Astrocyte of the hippocampus (primary cell): ENCODE measurements at regions not wholly inside any gene's neighbourhood (a gene's known extent, or its start where the extent isn't known, plus 50 kb on each side); places are given as distances from the start of the nearest gene placed in this dataset.
A peak's percentile ranks its signal among the peaks of the same experiment; 100 is the strongest.

Experiments
- DNase-seq: peaks from one replicate; pipeline ENCODE4 v3.0.0; 2011; ENCODE audit warnings: low read depth, low spot score

GRCh38 chr1:244219802-244220201 lies 168.7 kb downstream of the ZBTB18 start:
- no peak for DNase-seq

DNA sequence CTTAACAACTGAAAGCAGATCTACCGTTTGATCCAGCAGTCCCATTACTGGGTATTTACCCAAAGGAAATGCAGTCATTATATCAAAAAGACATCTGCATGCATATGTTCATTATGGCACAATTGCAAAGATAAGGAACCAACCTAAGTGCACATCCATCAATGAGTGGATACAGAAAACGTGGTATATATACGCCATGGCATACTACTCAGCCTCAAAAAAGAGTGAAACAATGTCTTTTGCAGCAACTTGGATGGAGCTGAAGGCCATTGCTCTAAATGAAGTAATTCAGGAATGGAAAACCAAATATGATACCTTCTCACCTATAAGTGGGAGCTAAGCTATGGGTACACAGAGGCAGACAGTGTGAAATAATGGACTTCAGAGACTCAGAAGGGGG lies 169.3 kb downstream of the ZBTB18 start:
- no peak for DNase-seq

GRCh38 chr1:244221991-244222390 lies 170.9 kb downstream of the ZBTB18 start:
- DNase-seq: peak; percentile 39

DNA sequence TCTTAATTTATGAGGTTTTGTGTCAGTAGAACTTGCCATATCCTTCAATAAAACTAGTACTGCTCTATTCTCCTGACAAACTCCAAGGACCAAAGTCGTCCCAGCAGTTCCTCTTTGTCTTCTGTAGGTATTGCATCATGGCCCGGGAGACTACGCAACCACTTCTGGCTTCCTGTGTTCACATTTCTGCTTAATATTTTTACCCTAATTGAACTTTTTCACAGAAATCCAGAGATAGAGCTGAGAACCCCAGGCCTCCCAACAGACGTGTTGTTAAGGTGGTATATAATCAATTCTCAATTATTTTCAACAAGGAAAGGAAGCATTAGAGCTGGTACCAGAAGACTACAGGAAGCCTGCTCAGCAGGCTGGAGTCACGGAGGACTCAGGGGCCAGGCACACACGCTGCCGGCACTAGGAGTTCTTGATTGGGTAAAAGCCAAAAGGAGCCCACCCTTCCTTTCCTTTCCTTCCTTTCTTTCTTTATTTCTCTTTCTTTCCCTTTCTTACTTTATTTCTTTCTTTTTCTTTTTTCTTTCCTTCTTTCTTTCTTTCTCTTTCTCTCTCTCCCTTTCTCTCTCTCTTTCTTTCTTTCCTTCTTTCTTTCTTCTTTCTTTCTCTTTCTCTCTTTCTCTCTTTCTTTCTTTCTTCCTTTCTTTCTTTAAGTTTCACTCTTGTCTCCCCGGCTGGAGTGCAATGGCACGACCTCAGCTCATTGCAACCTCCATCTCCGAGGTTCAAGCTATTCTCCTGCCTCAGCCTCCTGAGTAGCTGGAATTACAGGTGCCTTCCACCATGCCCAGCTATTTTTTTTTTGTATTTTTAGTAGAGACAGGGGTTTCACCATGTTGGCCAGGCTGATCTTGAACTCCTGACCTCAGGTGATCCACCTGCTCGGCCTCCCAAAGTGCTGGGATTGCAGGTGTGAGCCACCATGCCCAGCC lies 173.7 kb downstream of the ZBTB18 start:
- no peak for DNase-seq

DNA sequence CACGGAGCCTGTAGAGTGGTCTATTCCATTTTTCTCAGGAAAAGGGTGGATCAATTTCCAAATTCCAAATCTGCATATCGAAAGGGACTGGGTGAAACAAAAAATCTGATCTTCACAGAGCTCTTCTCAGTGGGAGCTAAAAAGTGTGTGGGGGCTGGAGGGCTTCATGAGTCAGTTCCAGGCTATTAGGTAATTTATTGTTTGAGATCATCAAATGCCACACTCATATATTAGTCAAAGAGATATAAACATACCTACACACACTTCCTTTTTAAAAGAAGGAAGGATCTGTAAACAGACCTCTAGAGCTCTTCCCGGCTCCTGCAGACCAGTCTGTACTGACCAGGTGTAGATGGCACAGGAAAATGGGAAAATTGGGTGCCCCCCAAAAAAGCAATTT lies 175.4 kb downstream of the ZBTB18 start:
- DNase-seq: no peak

DNA sequence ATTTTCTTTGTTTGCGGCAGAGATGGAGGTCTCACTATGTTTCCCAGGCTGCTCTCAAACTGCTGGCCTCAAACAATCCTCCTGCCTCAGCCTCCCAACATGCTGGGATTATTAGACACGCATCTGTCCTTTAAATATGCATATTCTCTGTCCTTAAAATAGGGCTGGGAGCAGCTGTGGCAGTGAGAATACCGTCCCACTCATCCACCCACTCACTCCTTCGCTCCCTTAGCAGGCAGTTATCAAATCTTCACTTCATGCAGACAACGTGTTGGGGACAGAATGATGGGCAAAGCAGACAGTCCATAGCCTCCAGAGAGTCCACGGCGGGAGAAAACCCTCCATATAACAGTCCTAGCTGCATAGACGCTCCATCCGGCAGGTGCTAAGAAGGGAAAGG lies 179.4 kb downstream of the ZBTB18 start:
- no peak for DNase-seq

GRCh38 chr1:244231193-244231571 lies 180.1 kb downstream of the ZBTB18 start:
- DNase-seq: no peak

DNA sequence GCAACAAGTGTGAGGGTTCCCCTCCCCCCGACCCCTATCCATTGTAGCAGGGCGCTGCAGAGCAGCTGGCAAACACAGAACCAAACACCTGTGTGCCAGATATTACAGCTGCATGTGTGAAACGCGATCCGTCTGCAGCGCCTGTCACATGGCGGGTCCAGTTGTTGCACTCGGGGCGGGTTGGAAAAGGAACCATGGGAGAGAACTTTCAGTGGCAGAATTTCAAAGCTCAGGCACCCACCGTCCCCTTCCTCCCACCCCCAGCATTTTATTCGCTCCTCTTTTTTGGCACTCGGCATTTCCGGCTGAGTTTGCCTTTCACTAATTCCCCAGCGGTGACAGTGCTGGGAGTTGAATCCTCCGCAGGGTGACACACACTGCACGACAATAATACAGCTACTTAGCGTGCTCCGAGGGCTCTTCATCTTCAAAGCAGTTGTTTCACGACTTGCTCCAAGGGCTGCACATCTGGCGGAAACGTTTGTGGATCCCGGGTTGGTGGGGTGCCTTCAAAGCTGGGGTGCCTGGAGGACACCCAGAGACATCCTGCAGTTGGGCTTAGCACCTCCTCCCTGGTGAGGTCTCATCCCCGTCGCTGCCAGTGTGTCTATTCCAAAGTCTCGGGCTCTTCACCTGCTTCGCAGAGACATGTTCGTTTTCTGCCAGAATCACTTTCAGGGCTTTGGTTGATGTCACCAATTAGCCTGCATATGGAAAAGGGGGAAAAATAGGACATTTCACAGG lies 180.7 kb downstream of the ZBTB18 start:
- no peak for DNase-seq

DNA sequence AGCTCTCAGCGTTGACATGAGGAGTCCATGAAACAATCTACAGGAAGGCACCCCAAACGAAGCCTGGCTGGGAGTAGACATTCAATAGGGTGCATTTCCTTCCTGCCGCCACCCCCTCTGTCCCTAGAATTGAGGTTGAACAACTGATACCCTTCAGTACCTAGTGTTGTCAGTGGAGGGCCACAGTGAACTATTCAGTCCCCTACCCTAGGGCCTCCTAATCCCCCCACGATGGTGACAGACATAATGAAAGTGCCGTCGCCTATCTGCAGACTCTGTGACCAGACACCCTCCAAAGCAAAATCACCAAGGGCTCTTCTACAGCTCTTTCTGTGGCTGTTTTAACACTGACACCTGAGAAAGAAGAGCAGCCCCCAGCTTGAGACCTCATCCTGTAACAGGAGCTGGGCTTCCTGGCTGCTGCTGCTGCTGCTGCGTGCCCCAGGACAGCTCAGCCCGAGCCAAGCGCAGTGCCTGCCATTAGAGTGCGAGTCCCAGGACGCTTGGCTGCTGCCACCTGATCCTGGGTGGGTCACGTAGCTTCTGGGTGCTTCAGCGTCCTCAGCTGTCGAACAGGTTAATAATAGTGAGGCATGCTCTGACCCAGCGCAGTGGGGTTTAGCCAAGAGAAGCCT lies 183.0 kb downstream of the ZBTB18 start:
- no peak for DNase-seq

- no peak for DNase-seq
Observed at GRCh38 chr1:244235157-244235556, 184.1 kb downstream of the ZBTB18 start.

GRCh38 chr1:244236101-244236500 lies 185.0 kb downstream of the ZBTB18 start:
- DNase-seq: no peak

DNA sequence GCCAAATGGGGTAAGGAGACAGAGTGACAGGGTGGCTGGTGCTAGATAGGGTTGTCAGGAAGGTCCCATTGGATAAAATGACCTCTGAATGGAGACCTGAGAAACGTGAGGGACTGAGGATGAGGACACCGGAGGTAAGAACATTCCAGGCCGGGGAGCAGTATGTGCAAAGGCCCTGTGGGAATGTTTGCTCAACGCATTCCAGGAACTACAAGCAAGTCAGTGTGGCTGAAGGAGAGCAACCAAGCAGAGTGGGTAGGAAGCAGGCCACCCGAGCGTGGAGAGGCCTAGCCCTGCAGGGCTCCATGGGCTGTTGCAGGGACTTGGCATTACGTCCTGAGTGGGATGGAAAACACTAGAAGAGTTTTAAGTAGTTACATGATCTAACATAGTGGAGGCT lies 185.6 kb downstream of the ZBTB18 start:
- DNase-seq: no peak

GRCh38 chr1:244237445-244237844 lies 186.4 kb downstream of the ZBTB18 start:
- peak; percentile 56 for DNase-seq

DNA sequence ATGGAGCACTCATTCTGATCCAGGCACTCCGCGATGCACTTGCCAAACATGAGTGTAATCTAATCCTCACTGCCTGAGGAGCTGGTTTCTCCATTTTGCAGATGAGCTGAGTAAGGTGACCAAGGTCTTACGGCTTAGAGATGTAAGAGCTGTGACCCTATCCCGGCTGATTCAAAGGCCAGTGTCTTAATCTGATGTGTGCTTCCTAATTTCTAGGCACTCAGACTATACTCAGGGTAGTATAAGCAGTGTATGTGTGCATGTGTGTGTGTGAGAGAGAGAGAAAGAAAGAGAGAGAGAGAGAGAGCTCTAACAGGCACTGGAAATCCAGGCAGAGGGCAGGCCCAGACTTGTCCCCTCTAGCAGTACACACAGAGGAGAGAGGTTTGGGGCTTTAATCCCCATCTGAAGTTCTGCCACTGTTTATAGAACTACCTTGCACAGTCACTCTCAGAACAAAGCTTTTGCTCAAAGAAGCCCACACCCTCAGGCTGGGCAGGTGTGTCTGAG lies 188.2 kb downstream of the ZBTB18 start:
- DNase-seq: peak; percentile 48

DNA sequence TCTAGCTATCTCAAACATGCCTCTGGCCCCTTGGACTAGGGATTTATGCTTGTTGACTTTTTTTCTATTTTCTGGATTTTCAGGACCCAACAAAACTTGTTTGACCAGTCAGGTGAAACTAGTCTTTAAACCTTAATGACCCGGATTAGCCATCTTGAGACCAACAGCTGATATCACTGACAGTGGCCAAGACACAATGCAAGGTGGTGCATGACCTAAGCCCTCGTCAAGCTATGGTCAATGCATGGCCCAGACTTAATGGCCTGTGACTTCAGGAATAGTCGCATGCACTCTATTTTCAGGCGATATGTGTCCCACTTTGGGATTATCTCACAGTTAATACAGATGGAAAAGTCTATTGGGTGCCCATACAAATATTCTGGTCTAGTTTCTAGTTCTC lies 190.4 kb downstream of the ZBTB18 start:
- no peak for DNase-seq

GRCh38 chr1:244242446-244242845 lies 191.4 kb downstream of the ZBTB18 start:
- no peak for DNase-seq

GRCh38 chr1:244246334-244246733 lies 195.3 kb downstream of the ZBTB18 start:
- DNase-seq: no peak

DNA sequence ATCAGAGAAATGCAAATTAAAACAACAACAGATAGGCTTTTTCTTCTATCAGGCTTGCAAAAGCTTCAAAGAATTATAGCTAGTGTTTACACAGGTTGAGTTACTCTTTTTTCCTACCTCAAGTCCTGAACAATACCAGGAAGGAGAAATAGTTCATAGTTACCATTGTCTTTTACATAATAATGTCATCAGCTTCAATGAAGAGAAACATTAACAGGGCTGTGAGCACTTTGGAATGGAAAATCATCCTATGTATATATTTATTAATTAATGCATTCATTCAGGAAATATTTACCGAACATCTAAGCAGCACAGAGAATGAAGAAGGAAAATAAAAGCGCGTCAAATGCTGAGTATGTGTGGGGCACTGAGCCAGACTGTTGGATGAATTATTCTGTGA lies 197.3 kb downstream of the ZBTB18 start:
- no peak for DNase-seq

DNA sequence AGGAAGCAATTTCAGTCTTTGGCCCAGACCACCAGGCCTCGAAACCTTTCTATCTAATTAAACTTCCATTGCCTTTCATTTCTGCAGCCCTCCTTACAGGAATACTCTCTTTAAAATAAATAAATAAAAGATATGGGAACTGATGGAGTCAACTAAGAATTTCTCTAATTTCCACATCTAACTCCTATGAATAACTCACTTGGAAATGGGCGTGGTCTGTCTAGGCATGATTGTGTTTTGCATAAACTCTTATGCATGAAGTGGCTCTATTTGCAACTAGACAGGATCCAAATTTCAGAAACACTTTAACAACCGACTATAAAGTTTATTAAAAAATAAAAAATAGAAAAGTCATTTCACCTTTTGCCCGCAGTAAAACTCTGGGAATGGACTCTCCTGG lies 199.5 kb downstream of the ADSS2 start:
- no peak for DNase-seq

DNA sequence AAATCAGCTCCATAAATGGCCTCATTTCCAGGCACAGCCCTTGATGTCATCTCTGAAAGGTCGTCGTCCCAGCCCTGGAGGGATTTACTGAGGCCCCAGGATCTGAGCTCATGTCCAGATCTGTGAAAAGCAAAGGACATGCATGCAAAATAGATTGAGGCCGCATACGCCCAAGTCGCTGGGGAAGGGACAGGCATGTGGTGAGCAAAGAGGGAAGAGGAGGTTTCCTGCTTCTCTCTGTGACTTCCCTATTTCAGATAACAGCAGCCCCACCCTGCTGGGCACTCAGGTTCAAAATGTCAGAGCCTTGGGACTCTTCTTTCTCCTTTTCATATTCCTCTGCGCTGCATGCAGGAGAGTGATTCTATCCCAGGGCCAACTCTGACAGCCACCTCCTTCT lies 197.2 kb downstream of the ADSS2 start:
- no peak for DNase-seq

DNA sequence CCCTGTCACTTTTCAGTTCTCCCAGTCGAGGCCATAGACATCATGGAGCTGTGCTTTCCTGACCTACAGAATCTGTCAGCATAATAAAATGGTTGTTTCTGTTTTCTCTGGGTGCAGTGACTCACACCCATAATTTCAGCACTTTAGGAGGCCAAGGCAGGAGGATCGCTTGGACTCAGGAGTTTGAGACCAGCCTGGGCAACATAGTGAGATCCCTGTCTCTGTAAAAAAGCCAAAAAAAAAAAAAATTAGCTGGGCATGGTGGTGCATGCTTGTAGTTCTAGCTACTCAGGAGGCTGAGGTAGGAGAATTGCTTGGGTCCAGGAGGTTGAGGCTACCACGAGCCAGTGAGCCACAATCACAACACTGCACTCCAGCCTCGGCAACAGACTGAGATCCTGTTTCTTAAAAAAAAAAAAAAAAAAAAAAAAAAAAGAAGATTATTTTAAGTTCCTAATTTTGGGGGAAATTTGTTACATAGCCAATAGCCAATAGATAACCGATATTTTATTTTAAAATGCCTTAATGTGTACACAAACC lies 196.2 kb downstream of the ADSS2 start:
- DNase-seq: no peak

DNA sequence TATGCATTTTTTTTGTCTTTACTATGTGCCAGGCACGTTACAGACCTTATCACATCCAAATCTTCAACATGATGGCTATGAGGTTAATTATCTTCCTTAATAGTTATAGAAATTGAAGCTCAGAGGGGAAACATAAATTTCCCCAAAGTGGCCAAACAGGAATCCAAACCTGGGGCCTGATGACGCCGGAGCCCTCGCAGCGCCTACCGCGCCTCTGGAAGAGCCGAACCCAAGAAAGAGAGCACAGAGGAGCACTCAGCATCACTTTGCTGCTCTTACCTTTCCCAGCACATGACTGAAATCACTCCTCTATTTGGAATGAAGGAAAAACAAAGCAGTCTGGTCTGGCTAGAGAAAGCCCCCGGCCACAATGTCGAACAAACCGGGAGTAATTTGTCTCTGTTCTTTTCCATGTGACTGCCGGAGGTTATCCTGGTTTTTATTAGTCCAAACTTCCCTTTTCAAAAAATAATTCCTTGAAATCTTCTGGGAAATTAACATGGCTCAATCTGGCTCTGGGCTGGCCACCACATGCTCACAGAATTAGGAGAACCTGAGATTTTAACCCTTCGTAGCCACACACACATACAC lies 195.5 kb downstream of the ADSS2 start:
- DNase-seq: no peak
